ENCODE measurements at regions not wholly inside any gene's neighbourhood (a gene's known extent, or its start where the extent isn't known, plus 50 kb on each side); places are given as distances from the start of the nearest gene placed in this dataset.

DNA sequence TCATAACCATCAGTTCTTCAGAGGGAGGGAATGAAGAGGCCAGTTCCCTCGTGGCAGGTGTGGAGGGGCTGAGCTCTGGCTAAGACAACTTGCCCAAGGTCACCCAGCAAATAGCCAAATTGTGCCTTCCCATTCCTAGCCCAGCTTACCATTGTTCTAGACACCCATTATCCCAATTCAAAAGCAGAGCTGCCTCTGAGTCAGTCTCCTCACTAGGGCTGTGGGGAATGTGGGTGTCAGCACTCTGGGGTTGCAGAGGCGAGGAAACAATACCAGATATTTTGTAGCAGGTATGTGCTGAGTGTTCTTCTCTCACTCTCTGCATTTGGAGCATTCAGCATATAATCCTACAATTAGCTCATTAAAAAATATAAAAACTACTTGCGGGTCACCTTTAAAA, 270.8 kb downstream of the PSAT1 start:
- no peak for DNase-seq

DNA sequence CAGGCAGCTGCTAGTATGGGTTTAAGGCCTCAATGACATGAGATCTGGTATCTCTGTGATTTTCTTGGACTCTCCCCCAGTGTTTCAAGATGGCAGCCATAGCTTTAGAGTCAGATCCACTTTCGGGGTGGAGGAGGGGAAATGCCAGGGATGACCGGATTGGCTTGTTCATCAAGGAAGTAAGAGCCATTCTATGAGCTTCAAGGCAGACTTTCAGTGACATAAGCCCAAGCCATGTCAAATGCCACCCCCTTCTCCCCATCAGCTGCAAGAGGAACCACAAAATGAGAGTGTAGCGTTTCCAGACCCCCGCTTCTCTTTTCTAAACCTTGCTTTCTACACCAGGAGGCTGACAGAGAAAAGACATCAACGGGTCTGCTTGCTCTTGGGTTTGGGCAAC, 271.8 kb downstream of the PSAT1 start:
- no peak for DNase-seq

DNA sequence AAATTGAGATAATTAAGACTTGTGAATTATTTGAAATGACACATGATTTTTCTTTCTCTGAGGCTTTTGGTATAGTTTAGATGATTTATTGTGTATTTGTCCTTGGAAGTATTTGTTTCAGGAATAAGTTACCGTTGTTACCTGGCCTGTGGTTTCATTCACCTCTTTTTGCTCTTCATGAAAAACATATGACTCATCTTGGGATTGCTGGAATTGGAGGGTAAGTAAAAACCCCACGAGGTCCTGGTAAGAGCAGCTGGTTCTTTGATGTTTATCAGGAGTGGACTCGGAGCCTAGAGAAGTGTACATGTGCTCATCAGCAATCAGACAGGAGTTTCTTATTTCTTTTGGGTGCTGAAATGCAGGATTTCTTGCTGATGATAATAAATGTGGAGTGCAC, 275.3 kb downstream of the PSAT1 start:
- no peak for DNase-seq

DNA sequence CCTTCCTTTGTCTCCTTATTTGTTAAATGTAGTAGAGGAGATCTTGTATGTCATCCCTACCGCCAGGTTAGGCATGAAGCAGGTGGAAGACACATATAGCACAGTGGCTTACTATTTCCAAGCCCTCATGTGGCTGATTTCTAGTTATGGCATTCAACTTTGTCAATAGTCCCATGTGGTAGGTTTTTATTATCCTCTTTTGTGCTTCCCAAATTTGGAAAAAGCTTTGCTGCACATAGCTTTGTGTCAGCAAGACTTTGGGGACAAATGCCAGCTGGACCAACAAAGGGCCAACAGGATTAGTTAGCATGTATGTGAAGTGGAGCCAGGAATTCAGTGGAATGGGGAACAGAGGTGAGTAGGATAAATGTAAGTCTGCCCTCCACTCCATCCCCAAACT, 276.3 kb downstream of the PSAT1 start:
- DNase-seq, result no peak

DNA sequence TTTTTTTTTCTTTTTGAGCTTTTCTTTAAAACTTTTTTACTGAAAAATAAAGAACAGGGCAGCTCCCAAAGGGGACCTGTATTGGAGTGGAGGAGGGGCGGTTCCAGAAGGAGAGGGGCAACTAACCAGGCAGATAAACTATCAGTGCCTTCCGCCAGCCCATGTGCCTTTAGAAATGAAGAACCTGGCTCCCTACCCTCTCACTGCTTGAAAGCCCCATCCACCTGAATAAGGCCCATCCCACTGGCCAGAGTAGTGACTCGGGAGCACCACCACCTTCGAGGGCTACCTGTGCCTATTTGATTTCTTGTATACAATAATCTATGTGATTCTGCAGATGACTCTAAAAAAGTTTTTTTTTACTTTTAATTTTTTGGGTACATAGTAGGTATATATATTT, 276.7 kb downstream of the PSAT1 start:
- DNase-seq, result no peak

DNA sequence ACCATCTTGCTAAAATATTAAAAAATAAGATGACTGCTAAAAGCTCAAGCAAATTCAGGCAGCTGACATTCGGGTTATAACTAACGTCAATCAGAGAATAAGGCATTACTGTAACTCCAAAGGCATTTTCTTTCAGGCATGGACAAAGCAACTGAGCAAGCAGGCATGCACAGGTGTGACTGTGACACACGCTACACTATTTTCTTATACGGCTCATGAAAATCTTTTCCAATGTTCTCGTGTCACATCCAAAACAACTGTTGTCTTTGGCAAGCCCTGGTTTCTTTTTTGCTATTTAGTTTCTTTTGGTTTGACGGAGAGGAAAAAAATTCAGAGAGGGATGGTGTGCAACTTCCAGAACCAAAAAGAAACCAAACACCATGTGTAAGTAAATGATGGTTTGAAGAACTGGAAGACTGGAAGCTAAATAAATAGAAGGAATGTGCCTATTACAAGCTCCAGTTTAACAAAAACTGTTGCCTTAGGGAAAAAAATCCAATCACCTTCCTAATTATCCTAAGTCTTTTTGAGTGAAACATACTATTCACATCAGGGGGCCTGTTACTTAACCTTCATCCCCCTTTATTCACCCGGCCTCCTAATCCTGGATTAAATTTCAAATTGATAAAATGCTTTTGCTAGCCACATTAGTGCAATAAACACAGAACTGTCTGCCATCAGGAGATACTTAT, 277.6 kb downstream of the PSAT1 start:
- DNase-seq, result no peak

DNA sequence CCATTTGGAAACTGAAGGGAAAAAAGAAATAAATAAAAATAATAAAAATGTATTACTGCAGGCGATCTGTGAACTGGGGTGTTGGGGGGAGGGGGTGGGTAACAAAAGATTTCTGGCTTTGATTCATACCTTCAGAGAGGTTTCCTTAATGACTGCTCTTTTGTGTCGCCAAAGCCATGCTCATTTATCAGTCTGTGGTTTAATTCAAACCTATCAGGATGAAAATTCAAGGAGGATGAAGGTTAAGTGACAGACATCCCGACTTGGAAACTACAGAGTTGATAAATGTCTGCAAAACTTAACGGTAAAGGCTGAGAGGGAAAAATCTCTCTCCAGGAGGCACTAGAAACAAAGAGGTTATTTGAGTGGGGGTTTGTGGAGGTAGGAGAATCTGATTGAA, 278.2 kb downstream of the PSAT1 start:
- no peak for DNase-seq

DNA sequence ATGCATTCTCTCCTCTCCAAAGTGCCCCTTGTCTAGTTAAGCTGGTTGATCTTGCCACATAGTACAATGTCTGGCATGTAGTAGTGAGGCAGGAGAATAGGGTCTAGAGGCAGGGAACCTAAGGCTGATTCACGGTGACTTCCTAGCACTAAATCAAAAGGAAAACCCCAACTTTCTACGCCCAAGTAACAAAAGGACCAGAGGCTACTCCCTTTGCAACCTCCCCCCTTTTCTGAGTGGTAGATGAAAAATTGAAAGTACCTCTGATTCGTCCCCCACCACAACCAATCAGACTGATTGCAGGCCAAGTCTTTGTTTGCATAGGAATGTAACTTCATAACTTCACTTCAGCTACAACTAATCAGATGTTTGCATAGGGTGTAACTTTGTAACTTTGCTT, 278.8 kb downstream of the PSAT1 start:
- DNase-seq, result no peak

DNA sequence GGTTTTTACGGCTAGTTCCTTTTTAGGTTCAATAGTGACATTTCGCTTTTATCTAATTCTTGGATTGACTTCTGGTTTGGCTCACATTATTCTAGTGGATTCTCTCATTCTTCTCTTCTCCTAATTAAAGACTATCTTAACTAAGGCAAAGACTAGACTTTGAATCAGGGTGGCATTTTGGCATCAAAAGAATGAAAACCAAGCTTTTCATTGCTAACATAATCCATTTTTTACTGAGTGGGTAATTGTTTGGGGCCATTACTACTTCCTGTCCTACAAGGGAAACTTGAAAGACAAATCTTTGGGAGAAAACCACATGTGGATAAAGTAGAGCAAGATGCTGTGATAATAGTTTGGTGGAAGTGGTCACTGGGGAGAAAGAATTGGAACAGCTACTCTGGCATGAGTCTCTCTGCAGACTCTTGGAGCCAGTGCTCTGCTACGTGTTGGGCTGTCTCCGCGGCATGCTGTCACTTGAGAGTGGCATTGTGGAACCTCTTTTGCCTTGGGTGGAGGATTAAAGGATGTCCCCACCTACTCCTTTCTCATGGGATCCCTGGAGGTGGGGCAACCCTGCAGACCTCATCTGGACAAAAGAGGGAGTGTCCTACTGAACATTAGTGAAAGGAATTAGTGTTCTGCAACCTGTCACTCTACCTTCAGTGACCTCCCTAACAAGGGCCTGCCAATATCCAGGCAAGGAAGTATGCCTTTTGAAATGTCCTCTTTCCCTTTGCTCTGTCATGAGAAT, 280.4 kb downstream of the PSAT1 start:
- DNase-seq, result no peak

DNA sequence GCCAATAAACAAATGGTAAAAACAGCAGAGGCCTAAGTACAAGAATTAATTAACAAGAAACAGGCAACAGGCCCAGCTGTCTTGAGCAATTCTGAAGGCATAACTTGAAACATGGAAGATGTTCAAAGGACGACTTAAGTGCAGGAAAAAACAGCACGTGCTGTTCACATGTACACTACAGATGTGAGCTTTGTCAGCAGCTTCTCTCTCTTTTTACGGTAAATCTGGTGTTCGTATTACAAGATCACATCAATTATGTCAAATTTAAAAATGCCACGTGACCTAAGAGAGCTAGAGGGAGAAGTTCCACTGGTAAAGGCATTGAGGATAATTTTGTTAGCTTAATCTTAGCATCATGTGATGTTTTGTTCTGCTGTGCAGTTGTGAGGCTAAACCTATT, 281.1 kb downstream of the PSAT1 start:
- DNase-seq, result no peak

DNA sequence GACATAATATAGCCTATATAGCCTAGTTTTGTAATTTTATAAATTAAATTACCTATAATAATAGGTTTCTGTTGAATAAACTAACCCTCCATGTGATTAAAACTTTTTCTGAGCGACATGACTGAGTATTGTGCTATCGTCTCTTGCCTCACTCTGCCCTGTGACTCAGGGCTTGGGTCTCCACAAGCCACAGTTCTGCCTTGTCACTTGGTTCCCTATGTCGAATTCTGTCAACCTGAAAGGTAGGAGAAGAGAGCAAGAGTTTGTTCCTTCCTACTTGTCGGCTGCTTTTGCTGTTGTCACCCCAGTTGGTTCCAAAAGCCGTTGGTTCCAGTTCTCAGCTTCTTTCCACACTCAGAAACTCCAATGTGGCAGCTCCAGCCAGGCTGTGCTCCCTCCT, 285.9 kb downstream of the PSAT1 start:
- DNase-seq, result no peak

DNA sequence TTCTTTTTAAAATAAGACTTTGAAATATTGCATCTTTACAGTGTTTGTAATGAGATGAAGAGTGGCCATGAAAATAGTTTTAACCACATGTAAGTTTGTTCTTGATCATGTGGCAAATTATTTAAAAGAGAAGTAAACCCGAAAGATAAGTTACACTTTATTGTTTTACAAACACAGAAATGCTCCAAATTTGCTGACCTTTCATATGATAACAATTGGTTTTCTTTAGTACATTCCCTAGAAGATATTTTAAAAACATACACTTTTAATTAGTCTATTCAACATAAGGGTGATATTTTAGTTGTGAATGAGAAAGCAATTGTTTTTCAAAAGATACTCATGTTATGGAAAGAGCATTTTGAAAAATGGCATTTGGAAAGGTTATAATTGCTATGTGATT, 287.7 kb downstream of the PSAT1 start:
- DNase-seq, result no peak

DNA sequence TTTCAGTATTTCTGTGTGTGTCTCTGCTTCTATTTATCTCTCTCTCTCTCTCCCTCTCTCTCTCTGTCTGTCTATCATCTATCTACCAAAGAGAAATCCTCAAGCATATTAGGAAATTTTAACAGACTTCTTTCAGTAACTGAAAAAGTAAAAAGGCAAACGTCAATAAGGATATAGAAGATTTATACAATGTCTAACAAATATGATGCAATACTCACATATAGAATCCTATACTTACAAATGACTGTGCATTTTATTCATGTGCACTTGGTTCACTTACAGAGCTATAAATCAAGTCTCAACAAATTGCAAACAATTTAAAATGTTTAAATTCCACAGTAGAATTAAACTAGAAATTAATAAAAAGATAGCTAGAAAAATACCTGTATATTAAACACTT, 289.0 kb downstream of the PSAT1 start:
- no peak for DNase-seq

DNA sequence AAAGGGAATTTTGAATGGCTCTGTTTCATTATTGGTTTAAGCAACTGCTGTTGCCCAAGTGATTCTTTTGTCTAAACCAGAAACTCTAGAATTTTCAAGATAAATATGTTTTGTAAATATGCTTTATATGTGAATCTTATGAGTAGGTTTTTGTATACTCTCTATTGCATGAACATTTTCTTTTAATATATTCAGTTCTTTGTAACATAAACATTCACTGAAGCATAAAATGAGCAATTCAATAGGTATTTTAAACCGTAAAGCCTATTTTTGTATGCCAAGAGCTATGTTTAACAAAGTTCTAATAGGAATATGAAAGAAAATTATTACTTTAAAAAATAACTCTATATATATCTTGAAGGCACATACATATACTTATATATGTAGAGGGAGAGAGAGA, 293.1 kb downstream of the PSAT1 start:
- no peak for DNase-seq

DNA sequence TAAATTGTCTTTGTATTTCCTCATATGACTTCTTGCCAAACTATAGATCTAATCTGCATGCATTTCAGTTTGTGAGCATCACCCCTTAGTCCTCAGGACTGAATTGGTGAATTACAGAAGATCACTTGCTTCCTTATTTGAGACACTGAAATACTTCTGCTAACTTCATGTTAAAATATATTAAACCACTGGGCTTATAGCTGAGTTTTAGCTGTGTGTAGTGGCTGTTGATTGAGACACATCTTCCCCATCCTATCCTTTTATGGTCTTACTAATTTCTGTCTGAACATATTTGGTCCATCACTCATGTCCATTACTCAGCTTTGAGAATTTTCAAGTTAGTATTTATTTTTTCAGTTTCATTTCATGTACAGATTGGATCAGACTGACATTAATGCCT, 295.9 kb downstream of the PSAT1 start:
- DNase-seq, result no peak

DNA sequence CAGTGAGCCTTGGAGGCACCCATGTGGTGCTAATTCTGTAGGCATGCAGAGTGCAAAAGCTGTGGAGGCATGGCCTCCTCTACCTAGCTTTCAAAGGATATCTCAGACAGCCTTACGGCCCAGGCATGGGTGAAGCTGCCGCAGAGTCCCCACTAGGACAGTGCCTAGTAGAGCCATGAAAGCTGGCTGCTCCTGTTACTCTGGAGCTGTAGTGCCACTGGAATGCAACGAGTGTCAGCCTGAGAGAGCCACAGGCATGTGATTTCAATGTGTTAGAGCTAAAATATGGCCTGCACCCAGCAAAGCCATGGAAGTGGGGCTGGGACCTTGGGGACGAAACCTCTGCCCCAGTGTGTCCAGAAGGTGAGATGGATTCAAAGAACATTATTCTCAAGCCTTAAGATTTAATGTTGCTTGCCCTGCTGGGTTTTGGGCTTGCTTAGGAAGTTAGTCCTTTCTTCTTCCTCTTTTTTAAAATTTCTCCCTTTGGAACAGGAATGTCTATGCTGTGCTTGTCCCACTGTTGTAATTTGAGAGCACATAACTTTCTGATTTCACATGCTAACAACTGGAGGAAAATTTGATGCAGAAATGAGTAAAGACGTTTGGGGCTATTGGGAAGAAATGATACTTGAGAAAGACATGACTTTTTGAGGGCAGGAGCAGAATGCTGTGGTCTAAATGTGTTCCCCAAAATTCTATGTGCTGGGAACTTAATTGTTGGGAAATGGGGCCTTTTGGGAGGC, 298.4 kb downstream of the PSAT1 start:
- no peak for DNase-seq

DNA sequence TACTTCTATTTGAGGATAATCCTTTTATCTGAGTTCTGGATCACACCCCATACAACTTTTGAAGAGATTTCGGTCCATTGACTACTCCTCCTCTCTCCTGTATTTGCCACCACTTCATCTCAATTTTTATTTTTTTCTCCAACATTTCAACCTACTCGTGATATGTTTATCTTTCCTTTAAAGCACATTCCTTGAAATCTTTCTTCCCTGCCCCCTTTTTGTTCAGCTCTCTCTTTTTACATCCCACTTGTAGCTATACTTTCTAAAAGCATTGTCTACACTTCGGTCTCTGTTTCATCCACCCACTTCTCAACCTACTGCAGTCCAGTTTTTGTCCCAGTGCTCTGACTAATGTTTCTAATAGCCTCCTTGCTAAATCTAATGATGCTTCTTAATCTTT, 299.4 kb downstream of the PSAT1 start:
- no peak for DNase-seq

DNA sequence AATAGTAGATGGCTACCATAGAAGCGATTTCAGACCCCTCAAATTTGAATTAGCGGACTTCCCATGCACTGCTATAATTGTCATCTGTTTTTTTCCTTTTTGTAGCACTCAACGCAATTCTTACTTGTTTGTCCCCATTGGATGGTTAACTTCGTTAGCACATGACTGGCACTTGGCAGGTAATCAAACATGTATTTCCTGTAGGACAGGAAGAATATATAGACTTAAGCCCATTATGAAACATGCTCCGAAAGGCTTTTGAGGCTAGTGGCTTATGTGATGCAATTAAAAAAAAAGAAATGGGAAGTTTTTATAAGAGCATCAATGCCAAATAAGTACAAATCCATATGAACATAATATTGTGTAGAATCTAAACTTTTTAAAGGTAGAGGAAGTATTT, 301.2 kb downstream of the PSAT1 start:
- no peak for DNase-seq

DNA sequence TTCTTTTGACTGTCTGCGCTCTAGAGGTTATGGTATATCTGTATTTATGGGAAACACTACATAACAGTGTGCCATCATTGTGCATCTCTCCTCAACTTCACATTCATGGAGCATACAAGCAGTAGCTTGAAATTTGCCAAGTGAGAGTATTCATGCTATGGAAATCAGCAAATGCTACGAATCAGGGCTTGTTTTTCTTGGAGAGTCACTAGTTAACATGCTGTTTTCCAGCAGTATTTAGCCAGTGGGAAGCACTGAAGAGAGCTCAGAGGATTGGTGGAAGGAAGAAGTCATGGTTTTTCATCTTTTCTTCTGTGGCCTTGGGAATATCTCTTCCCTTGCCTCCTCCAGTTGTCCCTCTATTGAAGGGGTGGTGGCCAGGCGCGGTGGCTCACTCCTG, 303.0 kb downstream of the PSAT1 start:
- no peak for DNase-seq

DNA sequence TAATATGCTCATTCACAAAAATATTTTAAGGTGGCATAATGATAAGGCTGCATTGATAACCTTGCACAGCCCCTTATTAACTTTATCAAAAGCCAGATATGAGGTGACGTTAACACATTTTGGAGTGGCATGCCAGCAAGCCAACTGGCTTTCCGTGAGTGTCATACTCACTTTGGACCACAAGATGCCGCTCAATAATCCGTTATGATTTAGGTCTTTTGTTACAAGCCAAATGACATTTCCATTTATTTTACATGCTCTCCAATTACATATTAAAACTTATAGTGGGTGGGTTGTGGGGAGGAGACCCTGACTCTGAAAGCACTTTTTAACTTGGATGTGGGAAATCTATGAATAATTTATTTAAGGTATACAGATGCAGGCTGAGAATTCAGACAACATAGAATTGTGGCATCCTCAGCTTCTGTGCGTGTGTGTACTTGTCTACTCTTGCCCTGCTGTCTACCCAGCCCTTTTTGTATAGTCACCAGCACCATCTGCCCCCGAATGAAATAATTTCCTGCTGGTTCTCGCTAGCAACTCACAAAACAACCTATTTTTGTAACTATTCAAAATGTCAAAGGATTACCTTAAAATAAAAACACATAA, 305.1 kb downstream of the PSAT1 start:
- DNase-seq, result peak; percentile 57

DNA sequence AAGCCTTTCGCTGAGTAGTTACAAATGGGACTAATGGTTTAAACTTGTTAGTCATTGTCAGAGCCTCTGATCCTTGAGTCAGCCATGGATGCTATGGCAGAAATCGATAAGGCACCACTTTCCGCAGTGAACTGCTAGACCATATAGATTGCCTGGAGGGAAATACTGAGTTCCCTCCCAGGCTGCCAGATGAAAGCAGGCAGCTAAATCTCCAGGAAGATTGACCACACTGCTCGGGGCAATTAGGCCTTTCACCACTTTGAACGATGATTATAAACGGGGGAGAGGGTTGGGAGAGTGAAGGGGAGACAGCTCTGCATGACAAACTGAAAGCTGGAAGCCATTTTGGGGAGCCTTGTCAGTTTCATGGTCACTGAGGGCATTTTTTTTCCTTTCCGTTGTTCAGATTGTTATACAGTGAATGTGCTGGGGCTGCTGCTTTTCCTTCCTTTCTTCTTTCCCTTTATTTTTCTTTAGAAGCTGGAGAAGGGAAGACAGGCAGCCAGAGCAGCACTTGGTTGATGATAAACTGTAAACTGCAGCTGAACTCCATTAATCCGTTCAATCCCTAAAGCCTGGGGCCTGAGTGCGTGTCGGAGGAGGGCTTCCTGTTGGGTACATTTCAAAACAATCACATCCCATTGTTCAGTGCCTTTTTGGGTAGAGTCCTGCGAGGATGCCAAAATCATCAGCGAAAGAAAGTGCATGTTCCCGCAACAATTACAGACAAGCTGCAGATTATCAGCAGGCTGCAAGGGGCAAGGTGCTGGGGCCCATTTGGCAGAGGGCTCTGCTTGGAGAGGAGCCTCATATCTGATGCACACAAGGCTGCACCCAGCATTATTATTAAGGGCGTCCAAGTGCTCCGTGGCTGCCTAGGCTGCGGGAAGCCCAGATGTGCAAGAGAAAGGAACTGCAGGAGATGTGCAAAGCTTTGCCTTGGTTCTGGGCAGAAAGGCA, 308.4 kb downstream of the PSAT1 start:
- no peak for DNase-seq

DNA sequence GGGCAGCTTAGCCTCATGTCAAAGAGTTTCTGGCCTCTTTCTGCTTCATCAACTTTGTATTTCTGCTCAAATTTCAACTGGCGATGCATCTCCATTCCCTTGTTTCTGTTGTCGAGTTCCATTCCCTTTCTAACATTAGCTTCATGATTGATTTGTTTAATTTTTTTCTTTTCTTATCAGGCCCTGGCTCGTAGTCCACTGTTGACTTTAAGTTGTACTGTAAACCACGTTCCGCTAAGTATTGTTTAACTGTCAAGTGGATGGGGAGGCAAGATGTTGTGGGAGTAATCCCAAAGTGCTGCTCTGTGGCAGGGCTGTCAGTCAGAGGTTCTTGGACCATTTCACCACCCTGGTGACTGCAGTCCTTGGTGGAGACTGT, 309.1 kb downstream of the PSAT1 start:
- DNase-seq, result no peak

DNA sequence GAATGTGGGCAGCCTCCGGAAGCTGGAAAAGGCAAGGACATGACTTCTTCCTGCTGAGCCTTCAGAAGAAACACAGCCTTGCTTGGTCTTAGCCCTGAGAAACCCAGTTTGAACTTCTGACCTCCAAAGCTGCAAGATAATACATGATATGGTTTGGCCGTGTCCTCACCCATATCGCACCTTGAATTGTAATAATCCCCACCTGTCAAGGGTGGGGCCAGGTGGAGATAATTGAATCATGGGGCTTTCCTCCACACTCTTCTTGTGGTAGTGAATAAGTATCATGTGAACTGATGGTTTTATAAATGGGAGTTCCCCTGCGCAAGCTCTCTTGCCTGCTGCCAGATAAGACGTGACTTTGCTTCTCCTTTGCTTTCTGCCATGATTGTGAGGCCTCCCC, 310.9 kb downstream of the PSAT1 start:
- DNase-seq, result no peak
